ENCODE measurements at regions not wholly inside any gene's neighbourhood (a gene's known extent, or its start where the extent isn't known, plus 50 kb on each side); places are given as distances from the start of the nearest gene placed in this dataset.

- TF ChIP-seq, protein P1, sequence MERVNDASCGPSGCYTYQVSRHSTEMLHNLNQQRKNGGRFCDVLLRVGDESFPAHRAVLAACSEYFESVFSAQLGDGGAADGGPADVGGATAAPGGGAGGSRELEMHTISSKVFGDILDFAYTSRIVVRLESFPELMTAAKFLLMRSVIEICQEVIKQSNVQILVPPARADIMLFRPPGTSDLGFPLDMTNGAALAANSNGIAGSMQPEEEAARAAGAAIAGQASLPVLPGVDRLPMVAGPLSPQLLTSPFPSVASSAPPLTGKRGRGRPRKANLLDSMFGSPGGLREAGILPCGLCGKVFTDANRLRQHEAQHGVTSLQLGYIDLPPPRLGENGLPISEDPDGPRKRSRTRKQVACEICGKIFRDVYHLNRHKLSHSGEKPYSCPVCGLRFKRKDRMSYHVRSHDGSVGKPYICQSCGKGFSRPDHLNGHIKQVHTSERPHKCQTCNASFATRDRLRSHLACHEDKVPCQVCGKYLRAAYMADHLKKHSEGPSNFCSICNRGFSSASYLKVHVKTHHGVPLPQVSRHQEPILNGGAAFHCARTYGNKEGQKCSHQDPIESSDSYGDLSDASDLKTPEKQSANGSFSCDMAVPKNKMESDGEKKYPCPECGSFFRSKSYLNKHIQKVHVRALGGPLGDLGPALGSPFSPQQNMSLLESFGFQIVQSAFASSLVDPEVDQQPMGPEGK (CRISPR knock-in tag; IDR thresholded peaks at IDR 0.05; ENCODE audit: borderline replicate concordance), result no peak
- no peak for TF ChIP-seq TCF4 (CRISPR knock-in tag; IDR thresholded peaks at IDR 0.05; ENCODE audit: borderline replicate concordance)
- no peak for TF ChIP-seq RARB (CRISPR knock-in tag; IDR thresholded peaks at IDR 0.05)
- no peak for TF ChIP-seq ZNF8 (CRISPR knock-in tag; IDR thresholded peaks at IDR 0.05)
- TF ChIP-seq ZNF565 (CRISPR knock-in tag; conservative IDR thresholded peaks at IDR 0.05; ENCODE audit: low read depth), result no peak
- TF ChIP-seq ARNTL (CRISPR knock-in tag; IDR thresholded peaks at IDR 0.05; ENCODE audit: borderline replicate concordance, low read depth), result no peak
- no peak for TF ChIP-seq OSR1 (CRISPR knock-in tag; IDR thresholded peaks at IDR 0.05)
- TF ChIP-seq ZNF70 (CRISPR knock-in tag; IDR thresholded peaks at IDR 0.05), result no peak
These were observed 130.6 kb upstream of the CAV2 start for GRCh38 chr7:116368965-116369364.

Measured in SK-N-SH treated with all-trans-retinoic acid at 6 μM for 48 hours (cell line).